HS-5 (cell line): ENCODE measurements at regions not wholly inside any gene's neighbourhood (a gene's known extent, or its start where the extent isn't known, plus 50 kb on each side); places are given as distances from the start of the nearest gene placed in this dataset.

ENCODE experiments used
- DNase-seq: peaks from one replicate; pipeline ENCODE4 v3.0.0-alpha.2; 2012; ENCODE audit warnings: low read depth

- peak; percentile 18 for DNase-seq
Measured at GRCh38 chr19:28934631-28935030, 278.3 kb downstream of the UQCRFS1 start.

- no peak for DNase-seq
Measured at GRCh38 chr19:28933039-28933438, 279.9 kb downstream of the UQCRFS1 start.

- no peak for DNase-seq
Measured at GRCh38 chr19:28932446-28932845, 280.5 kb downstream of the UQCRFS1 start.

DNA sequence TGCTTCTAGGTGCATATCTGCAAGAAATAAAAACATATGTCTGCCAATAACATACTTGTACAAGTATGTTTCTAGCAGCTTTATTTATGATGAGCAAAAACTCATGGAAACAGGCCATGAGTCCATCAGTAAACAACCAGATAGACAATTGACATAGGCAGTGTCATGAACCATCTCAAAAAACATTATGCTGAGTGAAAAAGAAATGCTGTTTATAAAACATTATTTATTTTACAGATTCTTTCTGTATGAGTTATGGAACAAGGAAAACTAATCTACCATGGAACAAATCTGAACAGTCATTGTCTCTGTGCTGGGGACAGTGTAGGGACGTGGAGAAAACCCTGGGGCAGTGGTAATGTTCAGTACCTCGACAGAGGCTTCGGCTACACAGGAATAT lies 283.9 kb downstream of the UQCRFS1 start:
- no peak for DNase-seq

DNA sequence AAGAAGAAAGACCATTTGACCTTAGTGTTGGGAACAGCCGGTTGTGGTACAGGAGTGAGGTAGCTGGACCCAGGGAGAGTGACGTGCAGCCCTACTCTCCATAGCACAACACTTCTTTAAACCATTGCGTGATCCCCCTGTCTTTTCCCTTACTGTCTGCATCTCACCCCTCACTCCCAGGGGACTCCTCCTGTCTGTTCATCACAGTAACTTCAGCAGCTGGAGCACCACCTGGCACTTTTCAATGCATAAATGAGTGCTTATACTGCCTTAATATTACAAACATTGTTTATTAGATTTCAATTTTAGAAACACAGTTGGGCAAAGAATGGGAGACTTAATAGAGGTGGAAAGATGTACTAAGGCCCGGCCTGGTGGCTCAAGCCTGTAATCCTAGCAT lies 285.5 kb downstream of the UQCRFS1 start:
- no peak for DNase-seq

- no peak for DNase-seq
Measured at GRCh38 chr19:28920269-28921066, 292.5 kb downstream of the UQCRFS1 start.

GRCh38 chr19:28917621-28918020 lies 295.3 kb downstream of the UQCRFS1 start:
- DNase-seq, result no peak

GRCh38 chr19:28915737-28916460 lies 297.1 kb downstream of the UQCRFS1 start:
- DNase-seq, result no peak

- DNase-seq, result no peak
Measured at GRCh38 chr19:28915202-28915601, 297.7 kb downstream of the UQCRFS1 start.

DNA sequence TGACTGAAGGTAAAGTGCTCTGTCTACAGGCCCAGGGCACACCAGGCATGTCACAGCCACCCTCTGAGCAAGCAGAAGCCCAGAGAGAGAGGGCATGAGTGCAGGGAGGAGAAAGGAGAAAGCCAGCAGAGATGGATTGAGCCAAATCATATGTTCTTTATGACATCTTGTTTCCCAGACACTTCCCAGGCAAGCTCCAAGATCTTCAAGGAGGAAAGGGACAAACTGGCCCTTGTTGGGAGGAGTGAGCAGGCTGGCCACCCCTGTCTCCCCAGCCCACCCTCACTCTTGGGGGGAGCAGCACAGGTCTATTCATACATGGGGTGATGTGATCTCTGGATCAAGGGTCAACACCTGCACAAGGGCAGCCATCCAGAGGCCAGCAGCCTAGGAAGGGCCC lies 298.8 kb downstream of the UQCRFS1 start:
- DNase-seq, result no peak

DNA sequence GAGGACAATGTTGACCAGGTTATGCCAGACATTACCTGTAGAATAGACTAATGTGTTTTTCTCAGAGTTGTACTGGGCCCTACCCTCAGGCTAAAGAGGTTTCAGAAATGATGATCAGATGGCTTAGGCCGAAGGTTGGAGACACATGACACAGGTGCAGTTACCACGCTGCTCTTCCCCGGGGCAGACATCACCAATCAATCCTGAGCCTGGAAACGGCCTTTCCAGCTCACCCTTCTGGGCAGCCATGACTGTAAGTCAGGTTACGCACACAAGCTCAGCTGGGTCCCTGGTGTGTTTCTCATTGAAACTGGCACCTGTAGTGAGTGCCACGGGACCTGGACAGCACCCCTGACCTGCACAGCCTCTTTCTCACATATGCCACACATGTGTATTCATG lies 299.3 kb downstream of the UQCRFS1 start:
- no peak for DNase-seq

- DNase-seq, result no peak
Measured at GRCh38 chr19:28908941-28909340, 304.0 kb downstream of the UQCRFS1 start.

GRCh38 chr19:28907534-28907933 lies 305.4 kb downstream of the UQCRFS1 start:
- no peak for DNase-seq

DNA sequence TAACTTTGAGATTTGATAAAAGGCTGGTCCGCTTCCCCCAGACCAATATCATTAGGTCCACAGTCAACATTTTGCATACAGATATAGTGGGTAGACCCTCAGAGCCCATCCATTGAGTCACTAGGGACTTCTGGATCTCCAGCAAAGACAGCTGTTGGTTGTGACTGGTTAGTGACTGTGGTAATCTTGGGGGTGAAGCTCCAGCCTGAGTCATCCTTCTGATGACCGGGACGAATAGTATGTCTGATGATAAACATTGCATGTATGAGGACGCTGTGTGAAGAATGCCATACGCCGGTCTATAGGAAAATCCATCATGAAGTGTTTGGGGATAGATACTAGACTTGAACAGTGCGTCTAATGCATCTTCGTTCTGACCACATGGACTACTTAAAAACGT lies 307.0 kb downstream of the UQCRFS1 start:
- DNase-seq, result peak; percentile 23

DNA sequence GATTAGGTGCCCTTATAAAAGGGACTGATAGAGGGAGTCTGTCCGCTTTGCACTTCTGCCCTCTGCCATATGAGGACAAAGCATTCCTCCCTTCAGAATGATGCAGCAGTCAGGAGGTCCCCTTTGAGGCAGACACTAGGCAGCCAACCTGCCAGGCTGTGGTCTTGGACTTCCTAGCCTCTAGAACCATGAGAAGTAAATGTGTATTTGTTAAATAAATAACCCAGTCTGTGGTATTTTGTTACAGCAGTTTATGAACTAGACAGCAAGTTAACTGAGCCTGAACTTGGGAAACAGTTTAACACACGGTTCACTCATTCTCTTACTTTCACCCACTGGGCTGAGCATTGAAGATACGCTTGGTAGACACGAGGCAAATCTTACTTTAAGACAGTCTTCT lies 313.2 kb downstream of the UQCRFS1 start:
- no peak for DNase-seq

GRCh38 chr19:28898249-28898648 lies 314.7 kb downstream of the UQCRFS1 start:
- no peak for DNase-seq

GRCh38 chr19:28889941-28890670 lies 322.8 kb downstream of the UQCRFS1 start:
- no peak for DNase-seq

DNA sequence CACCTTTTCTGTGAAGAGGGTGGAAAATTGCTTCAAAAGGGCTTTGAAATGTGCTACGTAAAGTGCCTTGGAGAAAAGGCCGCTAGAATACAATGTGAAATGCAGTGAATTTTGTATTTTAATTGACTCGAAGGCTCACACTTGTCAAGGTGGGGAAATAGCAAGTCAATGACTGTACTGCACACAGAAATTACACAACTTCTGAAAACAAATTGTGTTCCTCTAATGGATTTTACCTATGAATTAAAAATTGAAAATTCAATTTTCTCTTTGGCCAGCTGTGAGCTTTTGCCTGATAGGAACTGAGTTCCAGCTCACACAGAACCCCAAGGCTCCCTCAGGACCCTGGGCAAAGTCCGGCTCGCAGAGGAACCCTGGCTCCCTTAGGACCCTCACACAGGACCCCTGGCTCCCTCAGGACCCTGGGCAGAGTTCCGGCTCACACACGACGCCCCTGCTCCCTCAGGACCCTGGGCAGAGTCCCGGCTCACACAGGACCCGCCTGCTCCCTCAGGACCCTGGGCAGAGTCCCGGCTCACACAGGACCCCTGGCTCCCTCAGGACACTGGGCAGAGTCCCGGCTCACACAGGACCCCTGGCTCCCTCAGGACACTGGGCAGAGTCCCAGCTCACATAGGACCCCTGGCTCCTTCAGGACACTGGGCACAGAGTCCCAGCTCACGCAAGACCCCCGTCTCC lies 324.9 kb downstream of the UQCRFS1 start:
- DNase-seq, result no peak

DNA sequence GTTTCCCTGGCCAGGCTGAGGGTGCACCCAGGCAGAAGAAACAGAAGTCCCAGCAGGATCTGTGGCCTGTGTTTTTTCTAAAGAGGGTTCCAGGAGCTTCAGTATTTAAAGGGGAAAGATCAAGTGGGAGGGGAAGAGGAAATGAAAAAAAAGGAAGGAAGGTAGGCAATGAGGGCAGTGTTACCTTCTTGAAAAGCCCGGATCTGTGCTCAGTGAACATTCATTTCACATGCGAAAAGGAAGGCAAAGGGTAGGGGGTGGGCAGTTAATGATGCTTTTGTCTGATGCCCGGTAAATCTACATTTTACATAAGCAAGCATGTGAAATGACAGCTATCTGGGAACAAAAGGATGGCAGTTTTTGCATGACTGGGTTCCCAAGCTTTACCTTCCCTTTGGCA lies 326.2 kb downstream of the UQCRFS1 start:
- DNase-seq, result no peak

DNA sequence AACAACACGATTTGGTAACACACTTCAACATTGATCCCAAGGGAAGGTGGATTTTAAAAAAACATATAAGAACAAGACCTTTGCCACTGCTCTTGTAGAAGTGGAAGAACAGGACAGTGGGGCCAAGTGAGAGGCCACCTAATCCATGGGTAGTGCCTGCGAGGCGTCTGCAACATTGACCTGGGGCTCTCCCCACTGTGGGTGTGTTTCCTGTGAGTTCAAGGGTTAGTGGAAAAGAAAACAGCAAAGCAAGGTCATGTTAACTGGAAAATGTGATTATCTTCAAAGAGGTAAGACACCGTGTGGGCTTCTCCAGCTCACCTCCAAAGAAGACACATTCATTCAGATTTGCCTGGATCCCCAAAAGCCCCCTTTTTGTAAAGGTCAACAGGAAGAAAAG lies 327.0 kb downstream of the UQCRFS1 start:
- no peak for DNase-seq

- DNase-seq, result no peak
Measured at GRCh38 chr19:28884786-28885476, 328.0 kb downstream of the UQCRFS1 start.

DNA sequence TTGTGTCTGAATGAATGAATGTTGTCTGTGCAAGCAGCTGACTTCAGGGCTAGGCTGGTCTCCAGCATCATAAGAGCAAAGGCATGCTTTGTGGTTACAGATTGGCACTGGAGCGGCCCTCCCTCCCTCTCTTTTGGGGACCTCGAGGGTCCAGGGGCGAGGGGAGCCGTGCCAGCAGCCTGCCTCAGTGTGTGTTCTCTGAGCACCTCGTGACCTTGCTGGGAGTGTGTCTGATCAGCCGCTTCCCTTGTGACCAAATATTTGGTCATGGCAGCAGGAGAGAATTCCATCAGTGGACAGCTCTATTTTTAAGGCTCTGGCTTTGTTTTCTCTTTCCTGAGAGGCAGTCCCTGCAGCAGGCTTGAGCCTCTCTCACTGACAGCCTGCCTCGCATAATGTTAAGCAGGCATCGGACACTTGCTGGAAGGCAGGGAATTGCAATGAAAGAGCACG lies 329.7 kb downstream of the UQCRFS1 start:
- DNase-seq, result no peak
